ENCODE measurements at regions not wholly inside any gene's neighbourhood (a gene's known extent, or its start where the extent isn't known, plus 50 kb on each side); places are given as distances from the start of the nearest gene placed in this dataset.

DNA sequence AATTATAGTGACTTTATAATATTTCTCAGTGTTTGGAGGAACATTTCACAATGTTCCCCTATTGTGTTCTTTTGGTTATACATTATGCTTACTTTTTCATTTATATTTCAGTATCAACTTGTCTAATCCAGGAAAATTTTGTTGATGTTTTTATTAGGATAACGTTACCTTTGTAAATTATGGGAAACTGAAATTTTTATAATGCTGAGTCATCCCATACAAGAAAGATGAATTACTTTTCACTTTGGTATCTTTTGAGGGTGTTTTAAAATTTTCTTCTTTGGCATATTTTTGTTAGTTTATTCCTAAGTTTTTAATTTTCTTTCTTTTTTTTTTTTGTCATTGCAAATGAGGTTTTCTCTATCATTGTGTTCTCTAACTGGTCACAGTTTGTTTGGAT, 542.7 kb downstream of the SLC16A7 start:
- in situ Hi-C loops (cut with MboI; ENCODE audit: low pct_unique_long_range_greater_than_20kb, low sequenced_read_pairs, unreplicated experiment): no loop called here
- DNase-seq (ENCODE audit: low spot score): no peak
- TF ChIP-seq, protein P1, sequence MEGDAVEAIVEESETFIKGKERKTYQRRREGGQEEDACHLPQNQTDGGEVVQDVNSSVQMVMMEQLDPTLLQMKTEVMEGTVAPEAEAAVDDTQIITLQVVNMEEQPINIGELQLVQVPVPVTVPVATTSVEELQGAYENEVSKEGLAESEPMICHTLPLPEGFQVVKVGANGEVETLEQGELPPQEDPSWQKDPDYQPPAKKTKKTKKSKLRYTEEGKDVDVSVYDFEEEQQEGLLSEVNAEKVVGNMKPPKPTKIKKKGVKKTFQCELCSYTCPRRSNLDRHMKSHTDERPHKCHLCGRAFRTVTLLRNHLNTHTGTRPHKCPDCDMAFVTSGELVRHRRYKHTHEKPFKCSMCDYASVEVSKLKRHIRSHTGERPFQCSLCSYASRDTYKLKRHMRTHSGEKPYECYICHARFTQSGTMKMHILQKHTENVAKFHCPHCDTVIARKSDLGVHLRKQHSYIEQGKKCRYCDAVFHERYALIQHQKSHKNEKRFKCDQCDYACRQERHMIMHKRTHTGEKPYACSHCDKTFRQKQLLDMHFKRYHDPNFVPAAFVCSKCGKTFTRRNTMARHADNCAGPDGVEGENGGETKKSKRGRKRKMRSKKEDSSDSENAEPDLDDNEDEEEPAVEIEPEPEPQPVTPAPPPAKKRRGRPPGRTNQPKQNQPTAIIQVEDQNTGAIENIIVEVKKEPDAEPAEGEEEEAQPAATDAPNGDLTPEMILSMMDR (IDR thresholded peaks at IDR 0.05; ENCODE audit: extremely low read depth, insufficient read depth, missing control alignments): no peak

DNA sequence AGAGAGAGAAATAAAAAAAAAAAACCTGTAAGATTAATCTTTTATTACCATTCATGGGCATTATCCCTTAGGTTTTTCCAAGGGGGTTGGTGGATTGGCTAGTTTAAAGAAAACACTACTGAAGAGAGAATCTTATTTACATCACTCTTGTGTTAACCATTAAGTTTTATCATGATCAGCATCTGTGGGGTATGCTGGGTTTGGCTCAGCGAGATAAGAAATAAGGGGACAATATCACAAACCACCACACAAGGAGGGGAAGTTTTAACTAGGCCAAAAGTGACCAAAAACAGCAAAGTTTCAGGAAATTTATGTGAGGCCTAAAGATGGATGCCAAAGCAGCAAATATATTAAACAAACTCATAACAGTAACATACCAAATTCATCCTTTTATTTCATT, 548.6 kb downstream of the SLC16A7 start:
- DNase-seq (ENCODE audit: low spot score): no peak
- TF ChIP-seq, protein P1 (IDR thresholded peaks at IDR 0.05; ENCODE audit: extremely low read depth, insufficient read depth, missing control alignments): no peak
- in situ Hi-C loops (cut with MboI; ENCODE audit: low pct_unique_long_range_greater_than_20kb, low sequenced_read_pairs, unreplicated experiment): no loop called here

DNA sequence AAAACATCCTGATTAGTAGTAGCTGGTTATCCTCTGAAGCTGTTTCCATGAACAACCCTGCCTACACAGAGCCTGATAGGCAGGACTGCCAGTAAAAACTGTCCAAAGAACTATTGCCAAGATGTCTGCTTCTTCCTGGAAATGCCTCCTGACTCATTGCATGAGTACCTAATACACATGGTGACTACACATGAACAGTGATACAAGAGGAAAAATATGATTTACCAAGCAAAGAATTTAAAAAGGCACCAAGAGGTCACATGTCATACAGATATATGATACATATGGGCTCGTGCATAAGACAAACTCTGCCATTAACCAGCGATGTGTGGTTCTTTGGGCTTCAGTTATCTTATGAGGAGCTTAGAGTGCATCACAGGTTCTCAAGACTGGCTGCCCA, 552.3 kb downstream of the SLC16A7 start:
- TF ChIP-seq, protein P1 (IDR thresholded peaks at IDR 0.05; ENCODE audit: extremely low read depth, insufficient read depth, missing control alignments): no peak
- no peak for DNase-seq (ENCODE audit: low spot score)
- in situ Hi-C loops (cut with MboI; ENCODE audit: low pct_unique_long_range_greater_than_20kb, low sequenced_read_pairs, unreplicated experiment): no loop called here

DNA sequence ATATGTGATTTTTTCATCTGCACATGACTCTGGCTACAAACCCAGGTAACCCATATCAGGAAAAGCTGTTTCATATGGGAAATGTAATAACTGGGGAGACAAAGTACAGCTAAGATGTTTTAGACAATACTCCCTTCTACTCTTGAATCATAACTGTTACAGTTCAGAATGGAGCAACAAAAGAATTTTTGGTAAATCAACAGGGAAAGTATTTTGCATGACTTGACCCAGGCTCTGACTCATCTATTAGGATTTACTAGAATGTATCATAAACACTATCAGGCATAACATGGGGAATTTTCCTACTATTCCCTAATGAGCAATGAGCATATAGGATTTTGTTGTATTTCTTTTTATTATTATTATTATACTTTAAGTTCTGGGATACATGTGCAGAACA, 553.0 kb downstream of the SLC16A7 start:
- TF ChIP-seq, protein P1 (IDR thresholded peaks at IDR 0.05; ENCODE audit: extremely low read depth, insufficient read depth, missing control alignments): no peak
- in situ Hi-C loops (cut with MboI; ENCODE audit: low pct_unique_long_range_greater_than_20kb, low sequenced_read_pairs, unreplicated experiment): no loop called here
- no peak for DNase-seq (ENCODE audit: low spot score)

DNA sequence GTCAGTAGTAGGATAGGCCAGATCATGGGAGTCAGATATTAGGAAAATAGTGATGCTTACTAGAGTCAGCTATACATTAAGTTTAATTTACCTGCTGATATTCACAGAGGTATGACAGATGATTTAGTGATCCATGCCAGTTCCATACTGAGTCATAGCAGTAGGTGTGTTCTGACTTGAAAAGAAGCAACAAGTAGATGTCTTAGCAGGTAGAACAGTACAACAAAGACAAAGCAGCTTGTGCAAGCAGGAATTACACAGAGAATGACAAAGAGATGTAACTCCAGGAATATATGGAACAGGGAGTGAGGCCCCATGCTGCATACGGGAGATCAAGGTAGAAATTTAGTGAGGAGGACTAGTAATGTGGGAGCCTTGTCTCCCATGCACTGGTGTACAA, 556.9 kb downstream of the SLC16A7 start:
- in situ Hi-C loops (cut with MboI; ENCODE audit: low pct_unique_long_range_greater_than_20kb, low sequenced_read_pairs, unreplicated experiment): no loop called here
- TF ChIP-seq, protein P1 (IDR thresholded peaks at IDR 0.05; ENCODE audit: extremely low read depth, insufficient read depth, missing control alignments): no peak
- DNase-seq (ENCODE audit: low spot score): no peak

DNA sequence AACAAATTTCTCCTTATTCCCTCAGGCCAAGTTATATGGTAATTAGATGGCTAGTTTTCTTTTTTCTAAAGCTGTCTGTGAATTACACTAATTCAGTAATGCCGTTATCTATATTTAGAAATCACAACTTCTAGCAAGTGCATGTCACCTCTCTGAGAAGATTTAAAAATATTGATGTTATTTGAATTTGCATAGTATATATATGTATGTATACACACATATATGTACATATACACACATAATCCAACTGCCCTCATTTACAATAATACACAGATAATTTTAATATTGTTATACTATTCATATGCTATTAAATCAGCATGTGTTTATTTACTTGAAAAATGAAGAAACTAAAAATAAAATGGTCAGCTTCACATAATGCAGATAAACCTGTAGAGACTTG, 563.9 kb downstream of the SLC16A7 start:
- DNase-seq (ENCODE audit: low spot score): no peak
- in situ Hi-C loops (cut with MboI; ENCODE audit: low pct_unique_long_range_greater_than_20kb, low sequenced_read_pairs, unreplicated experiment): no loop called here
- TF ChIP-seq, protein P1 (IDR thresholded peaks at IDR 0.05; ENCODE audit: extremely low read depth, insufficient read depth, missing control alignments): no peak
